NOMO-1 treated with DMSO at 0.1 percent for 48 hours (cell line): ENCODE measurements at regions not wholly inside any gene's neighbourhood (a gene's known extent, or its start where the extent isn't known, plus 50 kb on each side); places are given as distances from the start of the nearest gene placed in this dataset.

ENCODE experiments used
- DNase-seq: peaks from one replicate; lab custom pipeline; 2025; ENCODE audit not compliant: unreplicated experiment; lab: John Stamatoyannopoulos, UW

GRCh38 chr1:166785987-166786386, 53.3 kb upstream of the POGK start:
- no peak for DNase-seq

GRCh38 chr1:166789286-166789685, 50.0 kb upstream of the POGK start:
- no peak for DNase-seq
